ENCODE measurements at regions not wholly inside any gene's neighbourhood (a gene's known extent, or its start where the extent isn't known, plus 50 kb on each side); places are given as distances from the start of the nearest gene placed in this dataset.

GRCh38 chr5:4295663-4296339 is 700.2 kb downstream of the IRX1 start:
- no peak overlapping the region for H3K27ac ChIP-seq
- H3K9me3 ChIP-seq = no peaks in the 10 kb centered on the region
- 23 to 35% (median 27%) methylated on average over 13 of the region's 13 CpGs for WGBS, 3 donors
- intact Hi-C loops (cut with DNase I) = no loop called here
- no peaks in the 10 kb centered on the region for H3K4me1 ChIP-seq (ENCODE audit: insufficient read depth)
- DNase-seq = no peak
- no peaks in the 10 kb centered on the region for H3K36me3 ChIP-seq
- no peaks in the 10 kb centered on the region for H3K27me3 ChIP-seq
- H3K4me3 ChIP-seq = no peak overlapping the region
- TF ChIP-seq POLR2A (IDR thresholded peaks at IDR 0.05) (no peak), CTCF (IDR thresholded peaks at IDR 0.05) (no peak), EP300 (IDR thresholded peaks at IDR 0.05) (no peak)

GRCh38 chr5:4306057-4306456 is 710.4 kb downstream of the IRX1 start:
- H3K4me3 ChIP-seq = no peak overlapping the region
- no peaks in the 10 kb centered on the region for H3K9me3 ChIP-seq
- WGBS, 3 donors = 67 to 73% (median 73%) methylated on average over 4 of the region's 4 CpGs
- DNase-seq = no peak
- H3K36me3 ChIP-seq = no peaks in the 10 kb centered on the region
- TF ChIP-seq EP300 (IDR thresholded peaks at IDR 0.05) (no peak), POLR2A (IDR thresholded peaks at IDR 0.05) (no peak), CTCF (IDR thresholded peaks at IDR 0.05) (no peak)
- intact Hi-C loops (cut with DNase I) = no loop called here
- no peaks in the 10 kb centered on the region for H3K27me3 ChIP-seq
- H3K4me1 ChIP-seq (ENCODE audit: insufficient read depth) = no peaks in the 10 kb centered on the region
- H3K27ac ChIP-seq = no peak overlapping the region

- intact Hi-C loops (cut with DNase I) = no loop called here
- no peaks in the 10 kb centered on the region for H3K9me3 ChIP-seq
- H3K36me3 ChIP-seq = no peaks in the 10 kb centered on the region
- H3K27ac ChIP-seq = no peak overlapping the region
- TF ChIP-seq POLR2A (IDR thresholded peaks at IDR 0.05) = no peak
- no peak for TF ChIP-seq CTCF (IDR thresholded peaks at IDR 0.05)
- TF ChIP-seq EP300 (IDR thresholded peaks at IDR 0.05) = no peak
- H3K4me1 ChIP-seq (ENCODE audit: insufficient read depth) = no peaks in the 10 kb centered on the region
- no peak overlapping the region for H3K4me3 ChIP-seq
- no peaks in the 10 kb centered on the region for H3K27me3 ChIP-seq
- 59 to 73% (median 73%) methylated on average over 7 of the region's 7 CpGs for WGBS, 3 donors
- no peak for DNase-seq
These were observed 713.4 kb downstream of the IRX1 start for GRCh38 chr5:4309026-4309425.

GRCh38 chr5:4313138-4313537 is 717.5 kb downstream of the IRX1 start:
- WGBS, 3 donors = 53 to 64% (median 55%) methylated on average over 5 of the region's 5 CpGs
- no peaks in the 10 kb centered on the region for H3K27me3 ChIP-seq
- intact Hi-C loops (cut with DNase I) = no loop called here
- no peak overlapping the region for H3K4me3 ChIP-seq
- TF ChIP-seq EP300 (IDR thresholded peaks at IDR 0.05) (no peak), CTCF (IDR thresholded peaks at IDR 0.05) (no peak), POLR2A (IDR thresholded peaks at IDR 0.05) (no peak)
- H3K9me3 ChIP-seq = no peaks in the 10 kb centered on the region
- H3K27ac ChIP-seq = no peak overlapping the region
- DNase-seq = no peak
- no peaks in the 10 kb centered on the region for H3K36me3 ChIP-seq
- no peaks in the 10 kb centered on the region for H3K4me1 ChIP-seq (ENCODE audit: insufficient read depth)

All from ovary (tissue), 7 donors.